Esophagus squamous epithelium (tissue), 5 donors: ENCODE measurements at regions not wholly inside any gene's neighbourhood (a gene's known extent, or its start where the extent isn't known, plus 50 kb on each side); places are given as distances from the start of the nearest gene placed in this dataset.

Experiments
- DNase-seq: peaks from one replicate; lab custom pipeline; 2025; lab: John Stamatoyannopoulos, UW
- H3K27ac ChIP-seq, 4 donors: fragments of 200-600 bp; sonication (generic); one replicate each; pipeline ENCODE4 v1.5.1; 2016 to 2019; ENCODE audit warnings: mild to moderate bottlenecking in 1 of 4
- H3K27me3 ChIP-seq, 4 donors: fragments of 200-600 bp; sonication (generic); 1 replicate in 3 of 4; 2 replicates in 1 of 4; pipeline versions ENCODE4 v1.5.1 to v1.6.0; 2017 to 2021; ENCODE audit warnings: antibody characterized with exemption in 1 of 4
- H3K36me3 ChIP-seq, 3 donors: fragments of 200-600 bp; sonication (generic); one replicate each; pipeline ENCODE4 v1.5.1; 2016 to 2019
- H3K4me1 ChIP-seq, 3 donors: fragments of 200-600 bp; sonication (generic); one replicate each; pipeline ENCODE4 v1.5.1; 2017 to 2019
- H3K4me3 ChIP-seq, 4 donors: fragments of 200-600 bp; sonication (generic); 1 replicate in 3 of 4; 2 replicates in 1 of 4; pipeline ENCODE4 v1.5.1; 2016 to 2019; ENCODE audit warnings: mild to moderate bottlenecking in 2 of 4, moderate library complexity in 1 of 4
- H3K9me3 ChIP-seq, 3 donors: fragments of 200-600 bp; sonication (generic); one replicate each; pipeline ENCODE4 v1.5.1; 2016 to 2019
- CTCF ChIP-seq, 6 experiments: fragments of 450-650 bp in 4 of 6; fragments of 200-600 bp in 2 of 6; sonication (generic) in 2 of 6; IDR thresholded peaks; one replicate each; pipeline ENCODE4 v1.5.1; 2016 to 2019; ENCODE audit warnings: antibody characterized with exemption in 6 of 6, mild to moderate bottlenecking in 4 of 6, moderate library complexity in 4 of 6
- POLR2A ChIP-seq, 4 donors: fragments of 450-650 bp; IDR thresholded peaks; one replicate each; pipeline ENCODE4 v1.6.1; 2017; ENCODE audit warnings: antibody characterized with exemption in 4 of 4, mild to moderate bottlenecking in 4 of 4, moderate library complexity in 3 of 4
- WGBS, 2 donors: methylation state at CpG; one replicate each; pipeline ENCODE4 v1.1.5; 2018; 5-methylcytosine and 5-hydroxymethylcytosine counted together
- intact Hi-C: fragments of 100-400 bp; cut with DNase I; formaldehyde crosslinking; loops from one replicate; pipeline ENCODE4 v1.15.0; 2022
- donor health status: DM: yes; HTN: yes; CAD: no.

- no peaks in the 10 kb centered on the region for H3K9me3 ChIP-seq
- H3K27ac ChIP-seq: no peak overlapping the region
- no peak overlapping the region for H3K4me3 ChIP-seq
- no peaks in the 10 kb centered on the region for H3K27me3 ChIP-seq
- H3K4me1 ChIP-seq: peaks cover 0 to 12% (median 0%) of the 10 kb centered on the region in 3 donors
- no peaks in the 10 kb centered on the region for H3K36me3 ChIP-seq
- no peak for DNase-seq
- intact Hi-C loops: no loop called here
- no peak for TF ChIP-seq CTCF (IDR thresholded peaks at IDR 0.05)
- no peak for TF ChIP-seq POLR2A (IDR thresholded peaks at IDR 0.05)
- 34 to 52% methylated on average over 3 of the region's 3 CpGs for WGBS, 2 donors
These were observed 120.3 kb upstream of the FLRT2 start for GRCh38 chr14:85409481-85410210.

GRCh38 chr14:85412756-85413155 lies 117.2 kb upstream of the FLRT2 start:
- H3K4me1 ChIP-seq: peaks cover 5 to 41% (median 5%) of the 10 kb centered on the region in 3 donors
- intact Hi-C loops: no loop called here
- H3K27ac ChIP-seq: no peak overlapping the region
- TF ChIP-seq CTCF (IDR thresholded peaks at IDR 0.05): no peak
- H3K36me3 ChIP-seq: no peaks in the 10 kb centered on the region
- H3K4me3 ChIP-seq: no peak overlapping the region
- H3K9me3 ChIP-seq: no peaks in the 10 kb centered on the region
- no peaks in the 10 kb centered on the region for H3K27me3 ChIP-seq
- DNase-seq: no peak
- WGBS, 2 donors: 96 to 97% methylated on average over 1 of the region's 1 CpG

GRCh38 chr14:85413836-85414526 lies 116.0 kb upstream of the FLRT2 start:
- TF ChIP-seq POLR2A (IDR thresholded peaks at IDR 0.05) (no peak), CTCF (IDR thresholded peaks at IDR 0.05) (no peak)
- intact Hi-C loops: no loop called here
- no peaks in the 10 kb centered on the region for H3K27me3 ChIP-seq
- no peak overlapping the region for H3K27ac ChIP-seq
- no peak for DNase-seq
- H3K9me3 ChIP-seq: no peaks in the 10 kb centered on the region
- no peaks in the 10 kb centered on the region for H3K36me3 ChIP-seq
- no peak overlapping the region for H3K4me3 ChIP-seq
- peaks cover 5 to 43% (median 5%) of the 10 kb centered on the region in 3 donors for H3K4me1 ChIP-seq
- WGBS, 2 donors: 74 to 76% methylated on average over 5 of the region's 5 CpGs

GRCh38 chr14:85415015-85415712 lies 114.8 kb upstream of the FLRT2 start:
- Histone ChIP-seq H3K9me3 (no peaks in the 10 kb centered on the region), H3K4me3 (peak overlapping the region in 2 of 4 donors; percentile 1 to 20), H3K27me3 (no peaks in the 10 kb centered on the region), H3K36me3 (no peaks in the 10 kb centered on the region), H3K4me1 (peaks cover 5 to 33% (median 5%) of the 10 kb centered on the region in 3 donors), H3K27ac (peak overlapping the region in 3 of 4 donors; percentile 1 to 74 (median 62))
- intact Hi-C loops: no loop called here
- peak in 3 of 6 experiments; percentile 26 to 56 (median 31) for TF ChIP-seq CTCF (IDR thresholded peaks at IDR 0.05)
- TF ChIP-seq POLR2A (IDR thresholded peaks at IDR 0.05): no peak
- WGBS, 2 donors: 29 to 48% methylated on average over 13 of the region's 13 CpGs
- no peak for DNase-seq
